Astrocyte (in vitro differentiated cells and primary cell): ENCODE measurements at regions not wholly inside any gene's neighbourhood (a gene's known extent, or its start where the extent isn't known, plus 50 kb on each side); places are given as distances from the start of the nearest gene placed in this dataset.

ENCODE experiments used
- DNase-seq: peaks from one replicate; pipeline ENCODE4 v3.0.0-alpha.2; 2010; ENCODE audit warnings: low read depth
- FAIRE-seq: peaks from 2 replicates; lab custom pipeline; 2011; peaks lifted over from hg19 to GRCh38; lab: Jason Lieb, UNC
- H2AFZ ChIP-seq: 2 replicates; pipeline ENCODE4 v1.6.0; 2012; ENCODE audit warnings: low read depth, low read length, inconsistent platforms
- H3K27ac ChIP-seq: 2 replicates; pipeline ENCODE4 v1.5.1; 2011; ENCODE audit warnings: low read depth, low read length, inconsistent platforms
- H3K27me3 ChIP-seq: 2 replicates; pipeline ENCODE4 v1.6.0; 2011; ENCODE audit warnings: low read length, inconsistent platforms; ENCODE audit not compliant: insufficient read depth
- H3K36me3 ChIP-seq: 2 replicates; pipeline ENCODE4 v1.5.1; 2011; ENCODE audit warnings: low read length, inconsistent platforms; ENCODE audit not compliant: insufficient read depth
- H3K4me1 ChIP-seq: 2 replicates; pipeline ENCODE4 v1.5.1; 2011; ENCODE audit warnings: low read length, inconsistent platforms; ENCODE audit not compliant: insufficient read depth
- H3K4me2 ChIP-seq: 2 replicates; pipeline ENCODE4 v1.6.0; 2012; ENCODE audit warnings: low read length, inconsistent platforms
- H3K4me3 ChIP-seq: 2 replicates; pipeline ENCODE4 v1.5.1; 2011; ENCODE audit warnings: low read depth, mild to moderate bottlenecking, low read length, inconsistent platforms; ENCODE audit not compliant: insufficient read depth
- H3K79me2 ChIP-seq: 2 replicates; pipeline ENCODE4 v1.6.0; 2012; ENCODE audit warnings: mild to moderate bottlenecking, low read length, inconsistent platforms; ENCODE audit not compliant: insufficient read depth
- H3K9ac ChIP-seq: 2 replicates; pipeline ENCODE4 v1.6.0; 2012; ENCODE audit warnings: mild to moderate bottlenecking, low read length, inconsistent platforms
- H3K9me3 ChIP-seq: 2 replicates; pipeline ENCODE4 v1.5.1; 2012; ENCODE audit warnings: low read depth, mild to moderate bottlenecking, low read length, inconsistent platforms; ENCODE audit not compliant: insufficient read depth
- H4K20me1 ChIP-seq: 2 replicates; pipeline ENCODE4 v1.6.0; 2012; ENCODE audit warnings: low read length, inconsistent platforms; ENCODE audit not compliant: insufficient read depth
- H3K27ac Mint-ChIP-seq: one replicate; pipeline ENCODE4 v1.8.0; 2021; ENCODE audit warnings: mild to moderate bottlenecking, mixed read lengths; ENCODE audit not compliant: unreplicated experiment
- H3K27me3 Mint-ChIP-seq: one replicate; pipeline ENCODE4 v1.8.0; 2021; ENCODE audit warnings: low read depth, mixed read lengths; ENCODE audit not compliant: unreplicated experiment
- H3K36me3 Mint-ChIP-seq: one replicate; pipeline ENCODE4 v1.8.0; 2021; ENCODE audit warnings: low read depth, mixed read lengths; ENCODE audit not compliant: unreplicated experiment
- H3K4me1 Mint-ChIP-seq: one replicate; pipeline ENCODE4 v1.8.0; 2021; ENCODE audit warnings: low read depth, mixed read lengths; ENCODE audit not compliant: unreplicated experiment
- H3K4me3 Mint-ChIP-seq: one replicate; pipeline ENCODE4 v1.8.0; 2021; ENCODE audit warnings: mild to moderate bottlenecking, moderate library complexity, mixed read lengths; ENCODE audit not compliant: unreplicated experiment
- H3K9me3 Mint-ChIP-seq: one replicate; pipeline ENCODE4 v1.8.0; 2021; ENCODE audit warnings: mild to moderate bottlenecking, mixed read lengths; ENCODE audit not compliant: unreplicated experiment
- EZH2 ChIP-seq: IDR thresholded peaks from 2 replicates; pipeline ENCODE4 v1.6.1; 2012; ENCODE audit warnings: mild to moderate bottlenecking, low read length, inconsistent platforms; ENCODE audit not compliant: insufficient read depth
- TF ChIP-seq, protein P1 (sequence below): IDR thresholded peaks from 2 replicates; pipeline ENCODE4 v1.5.1; 2011; ENCODE audit warnings: low read depth, mild to moderate bottlenecking, inconsistent platforms, low read length, moderate library complexity; ENCODE audit not compliant: insufficient read depth

DNA sequence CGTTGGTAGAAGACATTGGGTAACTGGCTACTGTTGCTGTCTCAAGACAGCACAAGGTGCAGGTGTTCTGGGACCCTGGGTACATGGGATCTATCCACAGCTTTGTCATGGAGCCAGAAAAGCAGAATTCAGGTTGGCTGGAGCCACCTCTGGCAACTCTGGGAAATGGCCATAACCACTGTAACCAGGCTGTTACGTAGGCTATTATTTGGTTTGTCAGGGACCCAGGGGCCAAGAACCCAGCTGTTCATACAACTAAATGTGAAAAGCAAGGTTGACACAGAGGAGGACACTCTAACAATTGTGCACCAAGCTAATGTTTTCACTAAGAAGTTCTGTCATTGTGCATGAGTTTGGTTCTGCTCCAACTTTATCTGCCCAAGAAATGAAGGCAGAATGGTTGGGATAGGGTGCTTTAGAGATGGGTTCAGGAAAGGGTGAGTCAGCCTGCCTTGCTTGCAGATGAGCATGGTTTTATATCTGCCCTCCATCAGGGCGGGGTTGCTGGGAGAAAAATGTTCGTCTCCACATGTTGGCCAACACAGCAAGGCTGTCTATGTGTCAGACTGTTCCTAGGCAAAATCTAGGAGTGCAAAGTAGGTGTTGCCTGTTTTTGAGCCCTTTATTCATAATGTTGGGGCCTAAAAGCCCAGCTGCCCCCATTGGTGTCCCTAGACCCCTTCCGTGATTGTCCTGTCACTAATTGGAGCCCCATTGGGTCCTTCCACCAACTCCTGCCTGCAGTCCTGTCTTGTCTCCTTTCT, 131.3 kb upstream of the DAP start:
- FAIRE-seq (no peak), DNase-seq (no peak)
- no peak overlapping the region for H3K27ac Mint-ChIP-seq

DNA sequence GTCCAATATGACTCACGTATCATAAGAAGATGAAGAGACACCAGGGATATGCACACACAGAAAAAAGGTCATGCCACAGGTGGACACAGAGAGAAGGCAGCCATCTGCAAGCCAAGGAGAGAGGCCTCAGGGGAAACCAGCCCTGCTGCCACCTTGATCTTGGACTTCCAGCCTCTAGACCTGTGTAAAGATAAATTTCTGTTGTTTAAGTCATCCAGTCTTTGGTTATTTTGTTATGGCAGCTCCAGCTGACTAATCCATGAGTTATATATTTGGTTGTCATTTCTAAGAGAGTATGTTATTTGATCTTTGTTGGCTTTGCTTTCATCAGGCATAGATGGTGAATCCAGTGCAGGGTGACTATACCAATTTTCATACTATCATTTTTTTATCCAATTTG, 130.2 kb upstream of the DAP start:
- Mint-ChIP-seq H3K27me3 (peaks cover 2% of the 10 kb centered on the region), H3K4me3 (no peak overlapping the region), H3K9me3 (peaks cover 11% of the 10 kb centered on the region), H3K4me1 (peaks cover 2% of the 10 kb centered on the region), H3K27ac (no peak overlapping the region), H3K36me3 (no peaks in the 10 kb centered on the region)
- H3K4me1 ChIP-seq: no peaks in the 10 kb centered on the region
- peaks cover 10% of the 10 kb centered on the region for H3K9me3 ChIP-seq
- H3K27me3 ChIP-seq: no peaks in the 10 kb centered on the region
- no peak overlapping the region for H3K4me3 ChIP-seq
- H3K36me3 ChIP-seq: no peaks in the 10 kb centered on the region
- no peak overlapping the region for H3K4me2 ChIP-seq
- no peaks in the 10 kb centered on the region for H4K20me1 ChIP-seq
- H3K79me2 ChIP-seq: no peaks in the 10 kb centered on the region
- H3K9ac ChIP-seq: no peak overlapping the region
- TF ChIP-seq, protein P1, sequence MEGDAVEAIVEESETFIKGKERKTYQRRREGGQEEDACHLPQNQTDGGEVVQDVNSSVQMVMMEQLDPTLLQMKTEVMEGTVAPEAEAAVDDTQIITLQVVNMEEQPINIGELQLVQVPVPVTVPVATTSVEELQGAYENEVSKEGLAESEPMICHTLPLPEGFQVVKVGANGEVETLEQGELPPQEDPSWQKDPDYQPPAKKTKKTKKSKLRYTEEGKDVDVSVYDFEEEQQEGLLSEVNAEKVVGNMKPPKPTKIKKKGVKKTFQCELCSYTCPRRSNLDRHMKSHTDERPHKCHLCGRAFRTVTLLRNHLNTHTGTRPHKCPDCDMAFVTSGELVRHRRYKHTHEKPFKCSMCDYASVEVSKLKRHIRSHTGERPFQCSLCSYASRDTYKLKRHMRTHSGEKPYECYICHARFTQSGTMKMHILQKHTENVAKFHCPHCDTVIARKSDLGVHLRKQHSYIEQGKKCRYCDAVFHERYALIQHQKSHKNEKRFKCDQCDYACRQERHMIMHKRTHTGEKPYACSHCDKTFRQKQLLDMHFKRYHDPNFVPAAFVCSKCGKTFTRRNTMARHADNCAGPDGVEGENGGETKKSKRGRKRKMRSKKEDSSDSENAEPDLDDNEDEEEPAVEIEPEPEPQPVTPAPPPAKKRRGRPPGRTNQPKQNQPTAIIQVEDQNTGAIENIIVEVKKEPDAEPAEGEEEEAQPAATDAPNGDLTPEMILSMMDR: no peak
- no peak for TF ChIP-seq EZH2
- FAIRE-seq (no peak), DNase-seq (no peak)
- H2AFZ ChIP-seq: no peak overlapping the region
- H3K27ac ChIP-seq: no peak overlapping the region

More for the DNA sequence above, 131.3 kb upstream of the DAP start:
- H3K27ac ChIP-seq: no peak overlapping the region
- no peaks in the 10 kb centered on the region for H3K36me3 Mint-ChIP-seq
- peaks cover 11% of the 10 kb centered on the region for H3K9me3 Mint-ChIP-seq
- no peak for TF ChIP-seq EZH2
- TF ChIP-seq, protein P1: no peak
- H3K4me3 Mint-ChIP-seq: no peak overlapping the region
- no peaks in the 10 kb centered on the region for H3K4me1 Mint-ChIP-seq
- H4K20me1 ChIP-seq: no peaks in the 10 kb centered on the region
- no peaks in the 10 kb centered on the region for H3K27me3 ChIP-seq
- no peak overlapping the region for H3K4me3 ChIP-seq
- peaks cover 10% of the 10 kb centered on the region for H3K9me3 ChIP-seq
- peaks cover 2% of the 10 kb centered on the region for H3K27me3 Mint-ChIP-seq
- H3K4me1 ChIP-seq: no peaks in the 10 kb centered on the region
- no peak overlapping the region for H2AFZ ChIP-seq
- no peak overlapping the region for H3K4me2 ChIP-seq
- H3K79me2 ChIP-seq: no peaks in the 10 kb centered on the region
- H3K9ac ChIP-seq: no peak overlapping the region
- no peaks in the 10 kb centered on the region for H3K36me3 ChIP-seq

DNA sequence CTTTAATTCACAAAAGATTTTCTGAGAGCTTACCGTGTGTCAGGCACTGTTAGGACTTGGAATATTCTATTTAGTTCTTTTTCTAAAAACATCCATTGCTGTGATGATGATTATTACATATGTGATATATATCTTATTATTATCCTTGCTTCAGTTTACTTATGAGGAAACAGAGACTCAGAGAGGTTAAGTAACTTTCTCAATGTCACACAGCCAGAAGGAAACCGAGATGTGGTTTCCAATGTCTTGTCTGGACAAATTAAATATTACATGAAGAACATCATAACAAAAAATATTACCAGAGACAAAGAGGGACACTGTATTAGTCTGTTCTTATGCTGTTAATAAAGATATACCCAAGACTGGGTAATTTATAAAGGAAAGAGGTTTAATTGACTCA, 125.5 kb upstream of the DAP start:
- no peak for FAIRE-seq
- H3K9ac ChIP-seq: no peak overlapping the region
- H3K9me3 ChIP-seq: peaks cover 10% of the 10 kb centered on the region
- TF ChIP-seq EZH2: no peak
- TF ChIP-seq, protein P1: no peak
- H3K4me3 Mint-ChIP-seq: no peak overlapping the region
- H3K27ac Mint-ChIP-seq: no peak overlapping the region
- H3K27ac ChIP-seq: no peak overlapping the region
- no peaks in the 10 kb centered on the region for H3K79me2 ChIP-seq
- H2AFZ ChIP-seq: no peak overlapping the region
- peaks cover 14% of the 10 kb centered on the region for H3K9me3 Mint-ChIP-seq
- H3K4me2 ChIP-seq: no peak overlapping the region
- H3K4me3 ChIP-seq: no peak overlapping the region
- no peaks in the 10 kb centered on the region for H3K27me3 ChIP-seq
- peaks cover 15% of the 10 kb centered on the region for H3K4me1 Mint-ChIP-seq
- H3K36me3 Mint-ChIP-seq: peaks cover 2% of the 10 kb centered on the region
- H3K4me1 ChIP-seq: peaks cover 4% of the 10 kb centered on the region
- DNase-seq: no peak
- no peaks in the 10 kb centered on the region for H3K36me3 ChIP-seq
- H4K20me1 ChIP-seq: no peaks in the 10 kb centered on the region
- peaks cover 4% of the 10 kb centered on the region for H3K27me3 Mint-ChIP-seq
